DMS 273 (cell line): ENCODE measurements at regions not wholly inside any gene's neighbourhood (a gene's known extent, or its start where the extent isn't known, plus 50 kb on each side); places are given as distances from the start of the nearest gene placed in this dataset.

Experiments
- DNase-seq: peaks from one replicate; lab custom pipeline; 2025; ENCODE audit not compliant: unreplicated experiment; lab: John Stamatoyannopoulos, UW

- no peak for DNase-seq
These were observed 288.0 kb downstream of the ADGB start for GRCh38 chr6:146886587-146887446.

- no peak for DNase-seq
These were observed 288.8 kb downstream of the ADGB start for GRCh38 chr6:146887447-146888077.

GRCh38 chr6:146889303-146889702 is 290.5 kb downstream of the ADGB start:
- DNase-seq = no peak

- no peak for DNase-seq
These were observed 291.4 kb downstream of the ADGB start for GRCh38 chr6:146890172-146890571.

GRCh38 chr6:146890644-146891434 is 292.1 kb downstream of the ADGB start:
- DNase-seq = peak; percentile 6

GRCh38 chr6:146891615-146892265 is 293.0 kb downstream of the ADGB start:
- no peak for DNase-seq

GRCh38 chr6:146892283-146892612 is 293.5 kb downstream of the ADGB start:
- no peak for DNase-seq

- DNase-seq = no peak
These were observed 294.0 kb downstream of the ADGB start for GRCh38 chr6:146892613-146893401.

GRCh38 chr6:146893690-146894089 is 294.9 kb downstream of the ADGB start:
- DNase-seq = no peak

- DNase-seq = no peak
These were observed 295.9 kb downstream of the ADGB start for GRCh38 chr6:146894624-146895023.

GRCh38 chr6:146895101-146895771 is 296.5 kb downstream of the ADGB start:
- no peak for DNase-seq

GRCh38 chr6:146895772-146896061 is 296.9 kb downstream of the ADGB start:
- no peak for DNase-seq

GRCh38 chr6:146896062-146896813 is 297.5 kb downstream of the ADGB start:
- DNase-seq = no peak

GRCh38 chr6:146896960-146897701 is 298.4 kb downstream of the ADGB start:
- no peak for DNase-seq

GRCh38 chr6:146898069-146898887 is 299.5 kb downstream of the ADGB start:
- DNase-seq = no peak

- no peak for DNase-seq
These were observed 300.1 kb downstream of the ADGB start for GRCh38 chr6:146898888-146899227.

- peak; percentile 11 for DNase-seq
These were observed 302.0 kb upstream of the STXBP5 start for GRCh38 chr6:146901940-146902816.
